OCI-LY3 (cell line): ENCODE measurements at regions not wholly inside any gene's neighbourhood (a gene's known extent, or its start where the extent isn't known, plus 50 kb on each side); places are given as distances from the start of the nearest gene placed in this dataset.
A peak's percentile ranks its signal among the peaks of the same experiment; 100 is the strongest.

Experiments used
- H2AFZ ChIP-seq: fragments of 200-600, 300-600 bp; shearing (Covaris generic); 2 replicates; pipeline ENCODE4 v1.6.0; 2014; ENCODE audit warnings: antibody characterized with exemption, low read depth, low read length
- H3K27ac ChIP-seq: fragments of 200-600, 300-600 bp; sonication (generic); 2 replicates; pipeline ENCODE4 v1.5.1; 2014; ENCODE audit warnings: mild to moderate bottlenecking, low read length, moderate library complexity, mixed read lengths
- H3K27me3 ChIP-seq: fragments of 200-600, 300-600 bp; sonication (generic); 2 replicates; pipeline ENCODE4 v1.6.1; 2014; ENCODE audit warnings: low read depth, low read length, mixed read lengths
- H3K36me3 ChIP-seq: fragments of 200-600, 300-600 bp; sonication (generic); replicated peaks from 2 replicates; pipeline ENCODE3; 2014; ENCODE audit warnings: low read depth, low read length, mixed read lengths
- H3K4me1 ChIP-seq: fragments of 300-600, 200-600 bp; sonication (generic); 2 replicates; pipeline ENCODE4 v1.6.1; 2014; ENCODE audit warnings: low read length, mixed read lengths
- H3K4me2 ChIP-seq: fragments of 200-600, 300-600 bp; sonication (generic); 2 replicates; pipeline ENCODE4 v1.6.1; 2014; ENCODE audit warnings: low read length, mixed read lengths
- H3K4me3 ChIP-seq: fragments of 300-600, 200-600 bp; sonication (generic); 2 replicates; pipeline ENCODE4 v1.5.1; 2014; ENCODE audit warnings: antibody characterized with exemption, mild to moderate bottlenecking, low read length, moderate library complexity
- H3K79me2 ChIP-seq: fragments of 300-600, 200-600 bp; shearing (Covaris generic); 2 replicates; pipeline ENCODE4 v1.6.1; 2014; ENCODE audit warnings: mild to moderate bottlenecking, low read length, mixed read lengths
- H3K9ac ChIP-seq: fragments of 300-600, 200-600 bp; shearing (Covaris generic); 2 replicates; pipeline ENCODE4 v1.6.0; 2014; ENCODE audit warnings: mild to moderate bottlenecking, low read length, moderate library complexity
- H3K9me3 ChIP-seq: fragments of 200-600, 300-600 bp; shearing (Covaris generic); 2 replicates; pipeline ENCODE4 v1.6.1; 2014; ENCODE audit warnings: low read length, mixed read lengths; ENCODE audit not compliant: insufficient read depth
- H4K20me1 ChIP-seq: fragments of 200-600, 300-600 bp; sonication (generic); 2 replicates; pipeline ENCODE4 v1.6.1; 2016; ENCODE audit warnings: low read length, mixed read lengths; ENCODE audit not compliant: insufficient read depth
- CTCF ChIP-seq: fragments of 200-600, 300-600 bp; sonication (generic); IDR thresholded peaks from 2 replicates; pipeline ENCODE4 v1.5.1; 2014; ENCODE audit warnings: antibody characterized with exemption, low read length, low read depth
- EZH2phosphoT487 ChIP-seq: fragments of 200-600 bp; shearing (Covaris generic); IDR thresholded peaks from 2 replicates; pipeline ENCODE4 v1.6.1; 2018; ENCODE audit warnings: antibody characterized with exemption, mixed run types, low read depth

DNA sequence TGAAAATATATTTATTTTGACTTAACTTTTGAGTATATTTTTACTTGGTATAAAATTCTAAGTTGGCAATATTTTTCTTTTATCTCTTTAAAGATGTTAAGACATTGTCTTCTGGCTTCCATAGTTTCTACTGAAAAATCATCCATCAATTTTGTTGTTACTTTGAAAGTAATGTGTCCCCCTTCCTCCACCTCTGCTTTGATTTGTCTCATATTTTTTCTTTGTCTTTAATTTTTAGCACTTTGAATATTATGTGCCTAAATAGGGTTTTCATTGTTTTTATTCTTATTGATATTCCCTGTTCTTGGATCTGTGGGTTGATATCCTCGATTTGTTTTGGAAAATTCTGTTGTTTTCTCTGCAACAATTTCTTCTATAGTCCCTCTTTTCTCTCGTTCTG is 157.4 kb downstream of the CD47 start:
- no peak for TF ChIP-seq EZH2phosphoT487
- TF ChIP-seq CTCF = no peak
- Histone ChIP-seq H3K4me1 (no peaks in the 10 kb centered on the region), H3K9me3 (peaks cover 3% of the 10 kb centered on the region; the same call in 1 of the 2 replicates), H3K4me3 (no peak overlapping the region), H3K36me3 (no peaks in the 10 kb centered on the region), H2AFZ (no peak overlapping the region), H3K27me3 (peaks cover 18% of the 10 kb centered on the region), H3K9ac (no peak overlapping the region), H3K79me2 (no peaks in the 10 kb centered on the region), H3K4me2 (no peak overlapping the region), H3K27ac (no peak overlapping the region), H4K20me1 (no peaks in the 10 kb centered on the region)

GRCh38 chr3:107931326-107931725 is 159.5 kb downstream of the CD47 start:
- Histone ChIP-seq H3K4me3 (no peak overlapping the region), H3K4me2 (no peak overlapping the region), H3K4me1 (no peaks in the 10 kb centered on the region), H3K27ac (no peak overlapping the region), H3K36me3 (no peaks in the 10 kb centered on the region), H3K9me3 (peaks cover 3% of the 10 kb centered on the region; the same call in 1 of the 2 replicates), H3K79me2 (no peaks in the 10 kb centered on the region), H3K9ac (no peak overlapping the region), H4K20me1 (no peaks in the 10 kb centered on the region), H2AFZ (no peak overlapping the region), H3K27me3 (peaks cover 25% of the 10 kb centered on the region)
- TF ChIP-seq CTCF = no peak
- TF ChIP-seq EZH2phosphoT487 = no peak

DNA sequence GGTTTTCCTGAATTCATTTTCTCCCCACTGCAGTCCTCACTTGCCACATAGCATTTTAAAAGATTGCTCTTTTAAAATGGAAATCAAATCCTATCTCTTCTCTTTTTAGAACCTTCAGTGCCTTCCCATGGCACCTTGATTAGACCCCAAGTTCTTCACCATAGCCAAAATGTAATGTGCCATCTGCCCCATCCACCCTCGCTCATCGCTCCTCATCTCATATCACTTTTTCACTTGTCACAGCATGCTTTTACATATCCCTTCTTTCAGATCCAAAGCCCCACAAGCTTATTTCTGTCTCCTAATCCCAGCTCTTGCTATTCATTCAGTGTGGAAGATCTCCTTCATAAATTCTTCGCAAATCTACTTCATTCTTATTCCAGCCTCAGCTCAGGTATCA is 161.7 kb downstream of the CD47 start:
- no peaks in the 10 kb centered on the region for H4K20me1 ChIP-seq
- H3K9ac ChIP-seq = no peak overlapping the region
- H3K27me3 ChIP-seq = peaks cover 25% of the 10 kb centered on the region
- no peak for TF ChIP-seq CTCF
- no peak for TF ChIP-seq EZH2phosphoT487
- H3K9me3 ChIP-seq = peaks cover 3% of the 10 kb centered on the region; the same call in 1 of the 2 replicates
- H2AFZ ChIP-seq = no peak overlapping the region
- no peaks in the 10 kb centered on the region for H3K36me3 ChIP-seq
- H3K4me2 ChIP-seq = no peak overlapping the region
- H3K79me2 ChIP-seq = no peaks in the 10 kb centered on the region
- no peaks in the 10 kb centered on the region for H3K4me1 ChIP-seq
- H3K4me3 ChIP-seq = no peak overlapping the region
- H3K27ac ChIP-seq = no peak overlapping the region

DNA sequence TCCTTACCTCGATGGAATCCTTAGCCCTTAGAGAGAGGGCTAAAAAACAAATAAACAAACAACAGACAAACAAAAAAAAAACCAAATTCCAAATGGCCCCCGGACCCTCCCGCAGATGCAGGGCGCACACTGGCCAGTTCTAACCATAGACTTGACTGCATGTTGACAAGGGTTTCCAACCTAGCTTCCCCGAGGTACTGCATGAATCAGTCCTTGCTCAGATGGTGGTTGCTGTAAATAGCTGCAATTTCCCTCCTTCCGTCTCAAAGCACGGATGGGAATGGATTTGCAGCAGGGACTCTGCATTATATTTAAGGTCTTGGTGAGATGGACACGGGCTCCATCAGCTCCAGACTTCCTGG is 162.8 kb downstream of the CD47 start:
- TF ChIP-seq EZH2phosphoT487 (no peak), CTCF (no peak)
- Histone ChIP-seq H3K4me3 (peak overlapping the region; percentile 70), H2AFZ (no peak overlapping the region), H3K36me3 (no peaks in the 10 kb centered on the region), H3K27me3 (peaks cover 25% of the 10 kb centered on the region), H3K9ac (no peak overlapping the region), H3K79me2 (no peaks in the 10 kb centered on the region), H4K20me1 (no peaks in the 10 kb centered on the region), H3K4me1 (no peaks in the 10 kb centered on the region), H3K27ac (no peak overlapping the region), H3K4me2 (peak overlapping the region; percentile 79), H3K9me3 (peaks cover 1% of the 10 kb centered on the region; the same call in 1 of the 2 replicates)
